Transverse colon (tissue), 4 donors: ENCODE measurements at regions not wholly inside any gene's neighbourhood (a gene's known extent, or its start where the extent isn't known, plus 50 kb on each side); places are given as distances from the start of the nearest gene placed in this dataset.
"Not testable (repeated sequence)": the region's sequence is repeated elsewhere in the genome, so short reads cannot be mapped to it uniquely, and the experiment has no call there.

Experiments
- DNase-seq: peaks from one replicate; pipeline ENCODE4 v3.0.0-alpha.2; 2019
- H3K27ac ChIP-seq, 4 donors: fragments of 200-600 bp; sonication (generic); 2 replicates each; pipeline ENCODE4 v1.5.1; 2016 to 2018; ENCODE audit warnings: inconsistent platforms in 4 of 4
- H3K27me3 ChIP-seq: fragments of 200-600 bp; sonication (generic); 2 replicates; pipeline ENCODE4 v1.5.1; 2017; ENCODE audit warnings: inconsistent platforms
- H3K36me3 ChIP-seq, 4 donors: fragments of 200-600 bp; sonication (generic); 2 replicates each; pipeline ENCODE4 v1.5.1; 2017 to 2019; ENCODE audit warnings: inconsistent platforms in 4 of 4
- H3K4me1 ChIP-seq, 4 donors: fragments of 200-600 bp; sonication (generic); 2 replicates each; pipeline ENCODE4 v1.5.1; 2017 to 2020; ENCODE audit warnings: inconsistent platforms in 4 of 4
- H3K4me3 ChIP-seq, 4 donors: fragments of 200-600 bp; sonication (generic); 1 replicate in 1 of 4; 2 replicates in 3 of 4; pipeline versions ENCODE4 v1.5.1 to v1.6.1; 2017 to 2019; ENCODE audit warnings: inconsistent platforms in 4 of 4
- H3K9me3 ChIP-seq, 2 donors: fragments of 200-600 bp; sonication (generic); 2 replicates each; pipeline ENCODE4 v1.5.1; 2017 to 2019; ENCODE audit warnings: inconsistent platforms in 2 of 2
- EP300 ChIP-seq: sonication (generic); formaldehyde crosslinking; IDR thresholded peaks from one replicate; pipeline ENCODE4 v1.6.1; 2017; ENCODE audit warnings: antibody characterized with exemption, low read depth
- POLR2A ChIP-seq: fragments of 450-650 bp; IDR thresholded peaks from one replicate; pipeline ENCODE4 v1.6.1; 2016; ENCODE audit warnings: antibody characterized with exemption, mild to moderate bottlenecking, moderate library complexity
- POLR2AphosphoS5 ChIP-seq, 3 donors: sonication (generic); formaldehyde crosslinking; IDR thresholded peaks; one replicate each; pipeline ENCODE4 v1.6.1; 2016; ENCODE audit warnings: antibody characterized with exemption in 3 of 3
- WGBS, 2 donors: methylation state at CpG; one replicate each; pipeline ENCODE4 v1.1.5; 2018; ENCODE audit warnings: low coverage in 1 of 2; 5-methylcytosine and 5-hydroxymethylcytosine counted together
- in situ Hi-C, 4 donors: fragments of 200-750 bp; cut with MboI; loops; one replicate each; pipeline versions ENCODE4 v1.15.0 to v1.15.1; 2017; ENCODE audit warnings: low sequenced_read_pairs in 3 of 4, low pct_ligation_motif_present in 1 of 4, low pct_unique_long_range_greater_than_20kb in 1 of 4
- intact Hi-C: fragments of 100-400 bp; cut with DNase I; formaldehyde crosslinking; loops from one replicate; pipeline ENCODE4 v1.15.1; 2023; ENCODE audit warnings: low total_unique reads
- TF ChIP-seq, protein P1 (sequence below), 5 experiments: fragments of 200-600 bp in 3 of 5; fragments of 450-650 bp in 2 of 5; sonication (generic) in 3 of 5; IDR thresholded peaks; 1 replicate in 2 of 5; 2 replicates in 3 of 5; pipeline ENCODE4 v1.5.1; 2016 to 2017; ENCODE audit warnings: antibody characterized with exemption in 5 of 5, inconsistent platforms in 3 of 5, mild to moderate bottlenecking in 2 of 5, moderate library complexity in 1 of 5

DNA sequence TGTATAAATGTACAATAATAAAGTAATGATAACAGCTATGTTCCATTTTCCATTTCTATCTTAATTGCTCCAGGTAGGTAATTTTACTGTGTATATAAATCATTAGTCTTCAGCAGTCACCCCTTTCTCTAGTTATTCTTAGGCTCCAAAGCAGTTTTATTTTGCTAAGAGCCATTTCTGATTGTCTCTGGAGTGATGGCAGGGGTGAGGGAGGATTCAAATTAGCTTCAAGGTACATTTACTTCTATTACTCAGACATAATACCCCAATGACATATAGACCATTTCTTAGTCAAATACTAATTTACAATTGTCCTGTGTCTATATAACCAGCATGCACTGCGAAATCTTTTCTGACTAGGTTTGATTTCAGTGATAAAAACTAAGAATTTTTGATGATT is 663.4 kb upstream of the PRMT6 start:
- Histone ChIP-seq H3K9me3 (no peaks in the 10 kb centered on the region), H3K4me3 (no peak overlapping the region), H3K27ac (no peak overlapping the region), H3K36me3 (no peaks in the 10 kb centered on the region), H3K27me3 (no peaks in the 10 kb centered on the region), H3K4me1 (no peaks in the 10 kb centered on the region)
- 54 to 70% methylated on average over 1 of the region's 1 CpG for WGBS, 2 donors
- intact Hi-C loops (no loop called here), in situ Hi-C loops (no loop called here)
- DNase-seq = no peak
- TF ChIP-seq, protein P1, sequence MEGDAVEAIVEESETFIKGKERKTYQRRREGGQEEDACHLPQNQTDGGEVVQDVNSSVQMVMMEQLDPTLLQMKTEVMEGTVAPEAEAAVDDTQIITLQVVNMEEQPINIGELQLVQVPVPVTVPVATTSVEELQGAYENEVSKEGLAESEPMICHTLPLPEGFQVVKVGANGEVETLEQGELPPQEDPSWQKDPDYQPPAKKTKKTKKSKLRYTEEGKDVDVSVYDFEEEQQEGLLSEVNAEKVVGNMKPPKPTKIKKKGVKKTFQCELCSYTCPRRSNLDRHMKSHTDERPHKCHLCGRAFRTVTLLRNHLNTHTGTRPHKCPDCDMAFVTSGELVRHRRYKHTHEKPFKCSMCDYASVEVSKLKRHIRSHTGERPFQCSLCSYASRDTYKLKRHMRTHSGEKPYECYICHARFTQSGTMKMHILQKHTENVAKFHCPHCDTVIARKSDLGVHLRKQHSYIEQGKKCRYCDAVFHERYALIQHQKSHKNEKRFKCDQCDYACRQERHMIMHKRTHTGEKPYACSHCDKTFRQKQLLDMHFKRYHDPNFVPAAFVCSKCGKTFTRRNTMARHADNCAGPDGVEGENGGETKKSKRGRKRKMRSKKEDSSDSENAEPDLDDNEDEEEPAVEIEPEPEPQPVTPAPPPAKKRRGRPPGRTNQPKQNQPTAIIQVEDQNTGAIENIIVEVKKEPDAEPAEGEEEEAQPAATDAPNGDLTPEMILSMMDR (IDR thresholded peaks at IDR 0.05) = no peak
- TF ChIP-seq POLR2AphosphoS5 (IDR thresholded peaks at IDR 0.05) (no peak), POLR2A (no peak), EP300 (no peak)

DNA sequence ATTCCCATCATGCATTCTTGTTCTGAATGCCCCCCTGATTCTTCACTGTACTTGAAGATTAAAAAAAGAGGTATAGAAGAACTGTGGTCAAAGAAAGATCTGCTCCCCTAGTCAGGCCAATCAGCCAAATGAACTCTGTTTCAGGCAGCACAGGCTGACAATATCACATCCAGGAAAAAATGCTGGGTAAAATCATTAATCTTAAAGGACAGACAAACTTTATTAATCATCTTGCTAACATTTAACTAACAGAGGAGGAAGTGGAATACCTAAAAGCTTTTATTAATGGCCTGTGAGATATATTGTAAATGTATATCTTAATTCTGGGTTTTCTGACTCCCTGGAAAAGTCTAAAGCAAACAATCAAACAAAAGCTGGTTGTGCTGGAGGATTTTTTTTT is 660.5 kb upstream of the PRMT6 start:
- no peak overlapping the region for H3K27ac ChIP-seq
- no peaks in the 10 kb centered on the region for H3K4me1 ChIP-seq
- H3K36me3 ChIP-seq = no peaks in the 10 kb centered on the region
- TF ChIP-seq, protein P1 (IDR thresholded peaks at IDR 0.05) = no peak
- TF ChIP-seq POLR2A (no peak), POLR2AphosphoS5 (IDR thresholded peaks at IDR 0.05) (no peak), EP300 (no peak)
- H3K4me3 ChIP-seq = no peak overlapping the region
- no peaks in the 10 kb centered on the region for H3K27me3 ChIP-seq
- DNase-seq = no peak
- no peaks in the 10 kb centered on the region for H3K9me3 ChIP-seq
- intact Hi-C loops (no loop called here), in situ Hi-C loops (no loop called here)

DNA sequence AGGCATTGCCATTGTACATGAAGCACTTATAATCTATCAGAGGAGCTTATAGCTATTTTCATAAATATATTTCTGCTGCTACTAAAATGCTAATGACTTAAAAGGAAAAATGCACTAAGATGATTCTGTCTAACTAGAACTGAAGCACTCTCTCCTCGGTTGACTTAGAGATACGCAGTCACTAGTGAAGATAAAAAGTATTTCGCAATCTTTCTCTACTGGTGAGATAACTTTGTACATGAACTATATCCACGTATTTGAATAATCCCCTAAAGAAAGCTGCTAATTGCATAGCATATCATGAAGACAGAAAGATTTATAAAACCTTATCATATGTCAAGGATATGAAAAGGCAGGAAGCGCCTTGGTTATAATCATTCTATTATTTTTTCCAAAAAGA is 658.1 kb upstream of the PRMT6 start:
- intact Hi-C loops = no loop called here
- in situ Hi-C loops = no loop called here

DNA sequence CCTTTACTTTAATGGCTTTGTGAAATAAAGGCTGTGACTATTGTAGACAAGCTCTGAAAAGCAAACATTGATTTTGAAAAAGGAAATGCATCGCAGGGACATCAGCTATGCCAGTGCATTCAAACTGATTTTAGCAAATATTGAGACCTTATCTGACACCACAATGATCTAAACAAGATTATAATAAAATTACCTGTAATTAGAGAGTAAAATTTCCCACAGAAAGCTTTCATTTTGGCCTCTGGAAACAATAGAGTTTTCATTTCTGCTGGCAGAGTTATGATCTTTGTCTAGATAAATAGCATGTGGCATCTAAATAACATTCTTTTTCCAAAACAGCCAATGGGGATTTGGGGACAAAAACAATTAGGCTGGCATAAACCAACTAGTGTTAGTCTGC is 650.4 kb upstream of the PRMT6 start:
- Histone ChIP-seq H3K27ac (no peak overlapping the region), H3K27me3 (no peaks in the 10 kb centered on the region), H3K36me3 (no peaks in the 10 kb centered on the region), H3K4me1 (no peaks in the 10 kb centered on the region), H3K4me3 (no peak overlapping the region), H3K9me3 (no peaks in the 10 kb centered on the region)
- 17 to 59% methylated on average over 1 of the region's 1 CpG for WGBS, 2 donors
- TF ChIP-seq POLR2A (no peak), EP300 (no peak), POLR2AphosphoS5 (IDR thresholded peaks at IDR 0.05) (no peak)
- TF ChIP-seq, protein P1 (IDR thresholded peaks at IDR 0.05) = no peak
- no peak for DNase-seq
- intact Hi-C loops (no loop called here), in situ Hi-C loops (no loop called here)

More for the DNA sequence above, 658.1 kb upstream of the PRMT6 start:
- WGBS, 2 donors = 80 to 87% methylated on average over 5 of the region's 5 CpGs
- Histone ChIP-seq H3K27me3 (no peaks in the 10 kb centered on the region), H3K9me3 (no peaks in the 10 kb centered on the region), H3K27ac (no peak overlapping the region), H3K36me3 (no peaks in the 10 kb centered on the region), H3K4me1 (no peaks in the 10 kb centered on the region), H3K4me3 (no peak overlapping the region)
- no peak for TF ChIP-seq EP300
- no peak for TF ChIP-seq POLR2A
- TF ChIP-seq, protein P1 (IDR thresholded peaks at IDR 0.05) = no peak
- no peak for TF ChIP-seq POLR2AphosphoS5 (IDR thresholded peaks at IDR 0.05)
- no peak for DNase-seq

DNA sequence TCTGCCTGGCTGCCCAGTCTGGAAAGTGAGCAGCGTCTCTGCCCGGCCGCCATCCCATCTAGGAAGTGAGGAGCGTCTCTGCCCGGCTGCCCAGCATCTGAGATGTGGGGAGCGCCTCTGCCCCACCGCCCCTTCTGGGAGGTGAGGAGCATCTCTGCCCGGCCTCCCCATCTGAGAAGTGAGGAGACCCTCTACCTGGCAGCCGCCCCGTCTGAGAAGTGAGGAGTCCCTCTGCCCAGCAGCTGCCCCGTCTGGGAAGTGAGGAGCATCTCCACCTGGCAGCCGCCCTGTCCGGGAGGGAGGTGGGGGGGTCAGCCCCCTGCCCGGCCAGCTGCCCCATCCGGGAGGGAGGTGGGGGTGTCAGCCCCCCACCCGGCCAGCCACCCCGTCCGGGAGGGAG is 644.2 kb upstream of the PRMT6 start:
- H3K9me3 ChIP-seq, H3K36me3 ChIP-seq, H3K4me1 ChIP-seq, DNase-seq, H3K4me3 ChIP-seq, H3K27ac ChIP-seq, intact Hi-C loops, in situ Hi-C loops, H3K27me3 ChIP-seq: not testable (repeated sequence)
- 97% methylated on average over 7 of the region's 18 CpGs; no CpG with 5 or more reads in 1 of the 2 donors for WGBS, 2 donors
